ENCODE measurements at regions not wholly inside any gene's neighbourhood (a gene's known extent, or its start where the extent isn't known, plus 50 kb on each side); places are given as distances from the start of the nearest gene placed in this dataset.

DNA sequence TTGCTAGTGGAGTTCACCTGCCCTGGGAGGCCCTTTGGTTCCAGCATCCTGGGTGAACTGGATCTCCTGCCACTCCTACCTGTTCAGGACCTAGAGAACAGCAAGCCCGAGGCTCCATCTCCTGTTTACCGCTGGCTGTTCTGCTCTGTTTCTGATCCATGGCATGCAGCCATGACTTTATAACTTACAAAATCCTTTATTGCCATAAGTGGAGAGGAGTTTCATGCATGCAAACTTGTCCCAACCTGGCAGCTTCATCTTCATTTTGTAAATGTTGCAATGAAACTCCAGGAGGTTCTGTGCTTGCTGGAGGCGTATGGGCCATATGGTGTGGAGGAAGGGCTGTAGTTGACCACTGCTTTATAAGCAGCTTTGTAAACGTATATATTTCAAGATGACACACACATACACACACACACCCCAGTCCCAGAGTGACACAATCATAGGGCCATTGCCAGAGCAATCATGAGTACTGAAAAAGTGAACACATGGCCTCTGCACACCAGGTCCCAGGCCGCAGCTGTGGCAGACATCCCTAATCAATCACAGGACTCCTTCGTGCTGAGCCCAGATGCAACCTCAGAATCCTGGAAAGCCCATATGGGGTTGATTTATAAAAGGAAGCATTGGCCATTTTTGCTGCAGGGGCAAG is 69.0 kb downstream of the UBIAD1 start:
- H3K79me1 ChIP-seq (ENCODE audit: low read depth, low read length) = no peaks in the 10 kb centered on the region
- H3K9me3 ChIP-seq (replicated peaks in 1 of 2; ENCODE audit: control insufficient read depth in 2 of 2, insufficient read depth in 1 of 2, low read depth in 1 of 2, low read length in 2 of 2) = no peaks in the 10 kb centered on the region
- H2AFZ ChIP-seq (ENCODE audit: low read length) = no peak overlapping the region
- H3K9ac ChIP-seq (ENCODE audit: low read depth, low read length, poor library complexity) = no peak overlapping the region
- no peak overlapping the region for H3K4me3 ChIP-seq (ENCODE audit: low read length in 2 of 2)
- H3K27me3 ChIP-seq (ENCODE audit: control insufficient read depth in 3 of 3, insufficient read depth in 3 of 3, low read depth in 1 of 3, low read length in 3 of 3) = peaks cover 0 to 8% (median 0%) of the 10 kb centered on the region in 3 experiments
- no peak for DNase-seq (ENCODE audit: low spot score)
- H3K4me1 ChIP-seq (ENCODE audit: control insufficient read depth in 2 of 2, insufficient read depth in 1 of 2, low read depth in 1 of 2, low read length in 2 of 2) = peaks cover 21 to 40% of the 10 kb centered on the region in 2 donors
- H2BK12ac ChIP-seq (ENCODE audit: low read length) = no peak overlapping the region
- H3K14ac ChIP-seq (ENCODE audit: low read length) = no peak overlapping the region
- no peak overlapping the region for H2AK5ac ChIP-seq (ENCODE audit: low read depth, low read length)
- no peak overlapping the region for H2BK120ac ChIP-seq (ENCODE audit: low read depth, low read length)
- H4K91ac ChIP-seq (ENCODE audit: low read depth, low read length, poor library complexity) = no peak overlapping the region
- H4K8ac ChIP-seq (ENCODE audit: low read depth, low read length) = no peak overlapping the region
- H2BK5ac ChIP-seq (ENCODE audit: low read length) = no peak overlapping the region
- H3K4me2 ChIP-seq (ENCODE audit: insufficient read depth, low read length, poor library complexity, severe bottlenecking) = no peak overlapping the region
- H3K36me3 ChIP-seq (replicated peaks in 1 of 2; ENCODE audit: control insufficient read depth in 2 of 2, insufficient read depth in 2 of 2, low read length in 2 of 2) = no peaks in the 10 kb centered on the region
- H3K27ac ChIP-seq (replicated peaks; ENCODE audit: low read length) = no peak overlapping the region
- H3K23ac ChIP-seq (ENCODE audit: low read depth, low read length, poor library complexity) = no peak overlapping the region
- H2BK15ac ChIP-seq (ENCODE audit: low read length) = no peak overlapping the region
- H3K18ac ChIP-seq (ENCODE audit: low read length) = no peak overlapping the region
- WGBS, 2 donors (ENCODE audit: extremely low coverage in 2 of 2, insufficient read length in 2 of 2, insufficient replicate concordance in 1 of 2) = no CpG with 5 or more reads among the region's 6 CpGs
- H3K4ac ChIP-seq (ENCODE audit: low read length) = no peak overlapping the region

DNA sequence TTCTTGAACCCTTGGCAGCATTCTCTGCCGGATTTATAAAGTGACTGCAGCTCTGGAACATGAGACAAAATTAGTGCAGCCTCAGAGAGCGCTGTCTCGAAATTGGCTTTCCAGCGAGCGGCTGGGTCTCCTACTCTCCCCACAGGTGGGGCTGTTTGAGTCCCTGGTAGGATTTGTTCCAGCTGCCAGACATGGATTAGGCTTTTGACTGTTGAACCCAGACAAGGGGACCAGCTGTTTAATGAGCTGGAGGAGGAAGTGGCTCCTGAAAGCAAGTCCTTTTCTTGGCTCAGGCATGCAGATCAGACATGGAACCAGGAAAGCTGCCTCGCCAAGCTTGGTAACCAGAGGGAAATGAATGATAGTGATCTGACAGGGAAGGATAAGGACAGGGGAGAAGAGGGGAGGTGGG is 69.6 kb downstream of the UBIAD1 start:
- H2BK120ac ChIP-seq (ENCODE audit: low read depth, low read length) = no peak overlapping the region
- no peak overlapping the region for H4K91ac ChIP-seq (ENCODE audit: low read depth, low read length, poor library complexity)
- no peak overlapping the region for H3K23ac ChIP-seq (ENCODE audit: low read depth, low read length, poor library complexity)
- H3K14ac ChIP-seq (ENCODE audit: low read length) = no peak overlapping the region
- no peak overlapping the region for H4K8ac ChIP-seq (ENCODE audit: low read depth, low read length)
- no peak overlapping the region for H3K9ac ChIP-seq (ENCODE audit: low read depth, low read length, poor library complexity)
- H3K4ac ChIP-seq (ENCODE audit: low read length) = no peak overlapping the region
- DNase-seq (ENCODE audit: low spot score) = no peak
- no peak overlapping the region for H3K4me2 ChIP-seq (ENCODE audit: insufficient read depth, low read length, poor library complexity, severe bottlenecking)
- no peak overlapping the region for H3K18ac ChIP-seq (ENCODE audit: low read length)
- H3K36me3 ChIP-seq (replicated peaks in 1 of 2; ENCODE audit: control insufficient read depth in 2 of 2, insufficient read depth in 2 of 2, low read length in 2 of 2) = no peaks in the 10 kb centered on the region
- H3K4me1 ChIP-seq (ENCODE audit: control insufficient read depth in 2 of 2, insufficient read depth in 1 of 2, low read depth in 1 of 2, low read length in 2 of 2) = peaks cover 19 to 38% of the 10 kb centered on the region in 2 donors
- H2AK5ac ChIP-seq (ENCODE audit: low read depth, low read length) = no peak overlapping the region
- no peaks in the 10 kb centered on the region for H3K9me3 ChIP-seq (replicated peaks in 1 of 2; ENCODE audit: control insufficient read depth in 2 of 2, insufficient read depth in 1 of 2, low read depth in 1 of 2, low read length in 2 of 2)
- H3K27me3 ChIP-seq (ENCODE audit: control insufficient read depth in 3 of 3, insufficient read depth in 3 of 3, low read depth in 1 of 3, low read length in 3 of 3) = peaks cover 0 to 8% (median 0%) of the 10 kb centered on the region in 3 experiments
- no peak overlapping the region for H3K27ac ChIP-seq (replicated peaks; ENCODE audit: low read length)
- no peaks in the 10 kb centered on the region for H3K79me1 ChIP-seq (ENCODE audit: low read depth, low read length)
- no peak overlapping the region for H2BK5ac ChIP-seq (ENCODE audit: low read length)
- H2AFZ ChIP-seq (ENCODE audit: low read length) = no peak overlapping the region
- no peak overlapping the region for H3K4me3 ChIP-seq (ENCODE audit: low read length in 2 of 2)
- no peak overlapping the region for H2BK15ac ChIP-seq (ENCODE audit: low read length)
- H2BK12ac ChIP-seq (ENCODE audit: low read length) = no peak overlapping the region
- no CpG with 5 or more reads among the region's 6 CpGs for WGBS, 2 donors (ENCODE audit: extremely low coverage in 2 of 2, insufficient read length in 2 of 2, insufficient replicate concordance in 1 of 2)

DNA sequence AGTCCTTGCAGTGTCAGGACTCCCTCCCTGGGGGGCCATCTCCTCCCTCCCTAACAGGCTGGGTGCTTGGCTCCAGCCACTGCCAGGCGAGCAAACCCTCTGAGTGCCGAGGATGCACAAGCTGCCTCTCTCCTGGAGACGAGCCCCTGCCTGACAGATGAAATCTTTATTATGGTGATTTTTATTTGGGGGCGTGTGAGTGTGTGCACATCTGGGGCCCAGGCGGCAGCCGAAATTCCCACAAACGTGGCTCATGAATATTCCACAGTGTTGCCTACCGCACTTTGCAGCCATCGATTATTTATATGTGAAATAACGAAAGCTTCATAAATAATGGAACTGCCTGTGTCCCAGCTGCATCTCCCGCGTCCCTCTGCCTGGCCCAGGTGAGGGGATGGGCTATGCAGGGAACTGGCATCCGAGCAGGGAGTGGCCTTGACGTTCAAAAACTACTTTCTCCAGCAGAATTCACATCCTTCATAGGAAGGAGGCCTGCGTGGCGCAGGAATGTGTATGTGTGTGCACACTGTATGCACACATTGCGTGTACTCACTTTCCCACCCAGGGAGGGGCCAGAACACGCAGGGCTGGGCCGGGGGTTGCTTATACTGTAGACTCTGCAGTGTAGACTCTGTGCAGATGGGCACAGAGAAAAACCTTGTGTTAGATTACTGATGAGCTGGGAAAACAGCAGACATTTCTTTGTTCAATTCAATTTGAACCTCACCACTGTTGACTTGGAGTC is 73.1 kb downstream of the UBIAD1 start:
- no peak overlapping the region for H3K4me3 ChIP-seq (ENCODE audit: low read length in 2 of 2)
- no peak overlapping the region for H2AFZ ChIP-seq (ENCODE audit: low read length)
- WGBS, 2 donors (ENCODE audit: extremely low coverage in 2 of 2, insufficient read length in 2 of 2, insufficient replicate concordance in 1 of 2) = no CpG with 5 or more reads among the region's 19 CpGs
- H3K27me3 ChIP-seq (ENCODE audit: control insufficient read depth in 3 of 3, insufficient read depth in 3 of 3, low read depth in 1 of 3, low read length in 3 of 3) = peaks cover 0 to 8% (median 0%) of the 10 kb centered on the region in 3 experiments
- H2BK120ac ChIP-seq (ENCODE audit: low read depth, low read length) = no peak overlapping the region
- H3K14ac ChIP-seq (ENCODE audit: low read length) = no peak overlapping the region
- no peak overlapping the region for H4K91ac ChIP-seq (ENCODE audit: low read depth, low read length, poor library complexity)
- no peak overlapping the region for H3K4me2 ChIP-seq (ENCODE audit: insufficient read depth, low read length, poor library complexity, severe bottlenecking)
- no peak overlapping the region for H2BK15ac ChIP-seq (ENCODE audit: low read length)
- H3K18ac ChIP-seq (ENCODE audit: low read length) = no peak overlapping the region
- H4K8ac ChIP-seq (ENCODE audit: low read depth, low read length) = no peak overlapping the region
- no peak overlapping the region for H2AK5ac ChIP-seq (ENCODE audit: low read depth, low read length)
- H3K27ac ChIP-seq (replicated peaks; ENCODE audit: low read length) = no peak overlapping the region
- H2BK5ac ChIP-seq (ENCODE audit: low read length) = no peak overlapping the region
- peaks cover 5 to 22% of the 10 kb centered on the region in 2 donors for H3K4me1 ChIP-seq (ENCODE audit: control insufficient read depth in 2 of 2, insufficient read depth in 1 of 2, low read depth in 1 of 2, low read length in 2 of 2)
- no peak for DNase-seq (ENCODE audit: low spot score)
- H3K4ac ChIP-seq (ENCODE audit: low read length) = no peak overlapping the region
- no peaks in the 10 kb centered on the region for H3K36me3 ChIP-seq (replicated peaks in 1 of 2; ENCODE audit: control insufficient read depth in 2 of 2, insufficient read depth in 2 of 2, low read length in 2 of 2)
- H2BK12ac ChIP-seq (ENCODE audit: low read length) = no peak overlapping the region
- peak overlapping the region; percentile 32 for H3K9ac ChIP-seq (ENCODE audit: low read depth, low read length, poor library complexity)
- peaks cover 0 to 18% of the 10 kb centered on the region in 2 donors for H3K9me3 ChIP-seq (replicated peaks in 1 of 2; ENCODE audit: control insufficient read depth in 2 of 2, insufficient read depth in 1 of 2, low read depth in 1 of 2, low read length in 2 of 2)
- H3K23ac ChIP-seq (ENCODE audit: low read depth, low read length, poor library complexity) = no peak overlapping the region
- no peaks in the 10 kb centered on the region for H3K79me1 ChIP-seq (ENCODE audit: low read depth, low read length)

DNA sequence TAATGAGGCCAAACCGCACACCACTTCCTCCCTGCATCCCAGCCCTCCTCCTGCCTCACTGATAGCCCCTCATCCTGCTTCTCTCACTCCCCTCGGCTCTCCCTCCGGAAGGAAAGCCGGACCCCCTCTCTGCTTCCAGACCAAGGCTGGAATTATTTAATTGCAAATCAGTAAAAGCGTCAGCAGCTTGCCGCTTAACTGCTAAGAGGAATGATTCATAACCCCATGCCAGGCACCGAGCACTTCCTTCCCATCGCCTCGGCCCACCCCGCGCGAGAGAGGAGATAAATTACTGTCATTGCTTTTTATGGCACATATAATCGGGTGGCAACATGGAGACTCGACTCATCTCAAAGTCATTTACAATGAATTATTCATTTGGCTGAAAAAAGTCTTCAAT is 77.3 kb downstream of the UBIAD1 start:
- H3K18ac ChIP-seq (ENCODE audit: low read length) = no peak overlapping the region
- no peak overlapping the region for H2AFZ ChIP-seq (ENCODE audit: low read length)
- no peak overlapping the region for H3K9ac ChIP-seq (ENCODE audit: low read depth, low read length, poor library complexity)
- no peak overlapping the region for H3K27ac ChIP-seq (replicated peaks; ENCODE audit: low read length)
- no peak overlapping the region for H3K4me2 ChIP-seq (ENCODE audit: insufficient read depth, low read length, poor library complexity, severe bottlenecking)
- H2AK5ac ChIP-seq (ENCODE audit: low read depth, low read length) = peak overlapping the region; percentile 5
- H3K14ac ChIP-seq (ENCODE audit: low read length) = no peak overlapping the region
- H3K4ac ChIP-seq (ENCODE audit: low read length) = no peak overlapping the region
- no CpG with 5 or more reads among the region's 14 CpGs for WGBS, 2 donors (ENCODE audit: extremely low coverage in 2 of 2, insufficient read length in 2 of 2, insufficient replicate concordance in 1 of 2)
- peaks cover 0 to 2% (median 0%) of the 10 kb centered on the region in 3 experiments for H3K27me3 ChIP-seq (ENCODE audit: control insufficient read depth in 3 of 3, insufficient read depth in 3 of 3, low read depth in 1 of 3, low read length in 3 of 3)
- no peak overlapping the region for H4K8ac ChIP-seq (ENCODE audit: low read depth, low read length)
- H3K79me1 ChIP-seq (ENCODE audit: low read depth, low read length) = no peaks in the 10 kb centered on the region
- H2BK5ac ChIP-seq (ENCODE audit: low read length) = no peak overlapping the region
- H2BK12ac ChIP-seq (ENCODE audit: low read length) = no peak overlapping the region
- peaks cover 4 to 24% of the 10 kb centered on the region in 2 donors for H3K4me1 ChIP-seq (ENCODE audit: control insufficient read depth in 2 of 2, insufficient read depth in 1 of 2, low read depth in 1 of 2, low read length in 2 of 2)
- no peak overlapping the region for H4K91ac ChIP-seq (ENCODE audit: low read depth, low read length, poor library complexity)
- H3K23ac ChIP-seq (ENCODE audit: low read depth, low read length, poor library complexity) = no peak overlapping the region
- peak overlapping the region; percentile 18 for H2BK15ac ChIP-seq (ENCODE audit: low read length)
- no peak for DNase-seq (ENCODE audit: low spot score)
- H2BK120ac ChIP-seq (ENCODE audit: low read depth, low read length) = no peak overlapping the region
- H3K36me3 ChIP-seq (replicated peaks in 1 of 2; ENCODE audit: control insufficient read depth in 2 of 2, insufficient read depth in 2 of 2, low read length in 2 of 2) = no peaks in the 10 kb centered on the region
- H3K4me3 ChIP-seq (ENCODE audit: low read length in 2 of 2) = no peak overlapping the region
- peaks cover 0 to 25% of the 10 kb centered on the region in 2 donors for H3K9me3 ChIP-seq (replicated peaks in 1 of 2; ENCODE audit: control insufficient read depth in 2 of 2, insufficient read depth in 1 of 2, low read depth in 1 of 2, low read length in 2 of 2)

Measured in neuronal stem cell (in vitro differentiated cells).